ENCODE measurements at regions not wholly inside any gene's neighbourhood (a gene's known extent, or its start where the extent isn't known, plus 50 kb on each side); places are given as distances from the start of the nearest gene placed in this dataset.
A peak's percentile ranks its signal among the peaks of the same experiment; 100 is the strongest.

GRCh38 chrX:9352243-9352642 is 112.6 kb upstream of the TBL1X start:
- Histone ChIP-seq H3K4me3 (peak overlapping the region in 3 of 8 donors; percentile 0 to 46 (median 1)), H3K27ac (peak overlapping the region; percentile 3 to 90 (median 85)), H3K9me3 (no peaks in the 10 kb centered on the region), H3K4me1 (peaks cover 4 to 27% (median 9%) of the 10 kb centered on the region in 6 donors), H3K36me3 (no peaks in the 10 kb centered on the region), H3K27me3 (replicated peaks in 1 of 7) (no peaks in the 10 kb centered on the region)
- intact Hi-C loops (cut with DNase I; ENCODE audit: low total_unique reads), result no loop called here
- TF ChIP-seq CTCF (IDR thresholded peaks at IDR 0.05 in 8 of 11, conservative IDR thresholded peaks at IDR 0.05 in 3 of 11) (peak in 1 of 11 experiments; percentile 10), POLR2A (IDR thresholded peaks at IDR 0.05) (no peak)
- DNase-seq, result no peak
- 13 to 33% (median 24%) methylated on average over 4 of the region's 4 CpGs for WGBS, 5 donors

DNA sequence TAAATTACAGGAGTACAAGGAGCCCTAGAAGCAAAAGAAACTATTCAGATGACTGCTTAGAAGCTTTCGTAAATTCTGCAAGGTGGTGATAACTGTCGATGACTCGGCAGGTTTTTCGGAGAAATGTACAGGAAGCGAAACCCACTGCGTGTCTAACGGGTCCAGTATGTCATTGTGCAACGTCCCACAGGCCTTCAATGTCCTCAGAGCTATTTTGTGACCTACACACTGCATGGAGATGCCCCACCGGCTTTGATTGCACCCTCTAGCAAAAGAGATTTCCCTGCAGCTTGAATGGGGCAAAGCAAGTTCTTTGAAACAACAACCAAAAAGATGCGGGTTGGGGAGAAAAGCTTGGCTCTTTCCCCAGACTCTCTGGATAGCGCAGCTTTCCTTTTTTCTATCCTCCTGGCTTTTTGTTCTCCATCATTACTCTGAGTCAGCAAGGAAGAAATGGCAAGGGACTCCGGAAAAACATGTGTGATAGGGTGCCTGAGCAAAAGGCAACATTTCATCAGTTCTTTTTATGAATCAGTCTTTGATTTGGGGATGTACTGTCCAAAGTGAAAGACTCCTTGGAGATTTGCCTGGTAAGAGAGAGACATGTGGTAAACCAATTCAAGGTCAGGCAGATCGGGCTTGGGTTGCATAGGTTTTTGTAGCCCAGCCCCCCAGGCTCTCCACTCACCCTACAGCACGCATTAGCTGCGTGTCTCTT is 112.0 kb upstream of the TBL1X start:
- Histone ChIP-seq H3K27me3 (replicated peaks in 1 of 7) (no peaks in the 10 kb centered on the region), H3K36me3 (no peaks in the 10 kb centered on the region), H3K9me3 (no peaks in the 10 kb centered on the region), H3K27ac (peak overlapping the region; percentile 3 to 90 (median 85)), H3K4me3 (peak overlapping the region in 2 of 8 donors; percentile 0 to 46), H3K4me1 (peaks cover 4 to 27% (median 9%) of the 10 kb centered on the region in 6 donors)
- WGBS, 5 donors, result 24 to 46% (median 29%) methylated on average over 15 of the region's 15 CpGs
- DNase-seq, result peak; percentile 80
- TF ChIP-seq POLR2AphosphoS5 (IDR thresholded peaks at IDR 0.05), result peak in 1 of 3 donors; percentile 72
- TF ChIP-seq POLR2A (IDR thresholded peaks at IDR 0.05), result no peak
- no peak for TF ChIP-seq CTCF (IDR thresholded peaks at IDR 0.05 in 8 of 11, conservative IDR thresholded peaks at IDR 0.05 in 3 of 11)
- intact Hi-C loops (cut with DNase I; ENCODE audit: low total_unique reads), result no loop called here

DNA sequence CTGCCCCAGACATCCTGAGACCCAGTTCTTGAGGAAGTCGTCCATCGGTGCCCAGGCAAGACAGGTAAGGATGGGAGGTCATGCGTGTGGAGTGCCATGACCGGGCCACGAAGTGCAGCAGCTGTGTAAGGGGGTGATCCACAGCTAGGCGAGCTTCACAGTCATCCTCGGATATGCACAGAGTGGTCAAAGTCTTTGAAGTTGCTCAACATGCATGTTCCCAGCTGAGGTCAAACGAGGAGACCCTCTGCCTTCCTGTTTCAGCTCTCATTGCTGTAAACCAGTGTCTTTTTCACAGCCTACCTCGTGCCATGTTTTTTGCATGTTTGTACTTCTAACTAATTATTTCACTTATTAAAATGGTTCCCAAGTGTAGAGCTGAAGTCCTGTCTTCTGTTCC is 109.9 kb upstream of the TBL1X start:
- Histone ChIP-seq H3K9me3 (no peaks in the 10 kb centered on the region), H3K36me3 (no peaks in the 10 kb centered on the region), H3K4me1 (peaks cover 4 to 27% (median 9%) of the 10 kb centered on the region in 6 donors), H3K27ac (no peak overlapping the region), H3K4me3 (no peak overlapping the region), H3K27me3 (replicated peaks in 1 of 7) (no peaks in the 10 kb centered on the region)
- WGBS, 5 donors, result 72 to 87% (median 79%) methylated on average over 7 to 9 of the region's 9 CpGs
- TF ChIP-seq CTCF (IDR thresholded peaks at IDR 0.05 in 8 of 11, conservative IDR thresholded peaks at IDR 0.05 in 3 of 11) (no peak), POLR2AphosphoS5 (IDR thresholded peaks at IDR 0.05) (no peak), POLR2A (IDR thresholded peaks at IDR 0.05) (no peak)
- DNase-seq, result peak; percentile 65
- intact Hi-C loops (cut with DNase I; ENCODE audit: low total_unique reads), result no loop called here

- 62 to 77% (median 66%) methylated on average over 9 of the region's 9 CpGs for WGBS, 5 donors
- intact Hi-C loops (cut with DNase I; ENCODE audit: low total_unique reads), result no loop called here
- TF ChIP-seq POLR2A (IDR thresholded peaks at IDR 0.05) (no peak), POLR2AphosphoS5 (IDR thresholded peaks at IDR 0.05) (no peak), CTCF (IDR thresholded peaks at IDR 0.05 in 8 of 11, conservative IDR thresholded peaks at IDR 0.05 in 3 of 11) (no peak)
These were observed 109.1 kb upstream of the TBL1X start for GRCh38 chrX:9355739-9356138.

More at GRCh38 chrX:9355739-9356138, 109.1 kb upstream of the TBL1X start:
- no peaks in the 10 kb centered on the region for H3K36me3 ChIP-seq
- DNase-seq, result peak; percentile 19
- no peaks in the 10 kb centered on the region for H3K27me3 ChIP-seq (replicated peaks in 1 of 7)
- no peaks in the 10 kb centered on the region for H3K9me3 ChIP-seq
- peak overlapping the region in 2 of 8 donors; percentile 7 to 40 for H3K27ac ChIP-seq
- H3K4me3 ChIP-seq, result no peak overlapping the region
- H3K4me1 ChIP-seq, result peaks cover 4 to 22% (median 9%) of the 10 kb centered on the region in 6 donors
